Breast epithelium (tissue), 4 donors: ENCODE measurements at regions not wholly inside any gene's neighbourhood (a gene's known extent, or its start where the extent isn't known, plus 50 kb on each side); places are given as distances from the start of the nearest gene placed in this dataset.

Source experiments
- DNase-seq, 2 donors: peaks; one replicate each; pipeline ENCODE4 v3.0.0-alpha.2; 2019; ENCODE audit warnings: low spot score in 2 of 2
- H3K27ac ChIP-seq, 2 donors: fragments of 200-600 bp; sonication (generic) in 1 of 2; one replicate each; pipeline ENCODE4 v1.5.1; 2016 to 2019; ENCODE audit warnings: mild to moderate bottlenecking in 1 of 2
- H3K27me3 ChIP-seq, 2 donors: fragments of 200-600 bp; sonication (generic) in 1 of 2; one replicate each; pipeline versions ENCODE4 v1.5.1 to v1.6.0; 2017 to 2019; ENCODE audit warnings: control low read depth in 1 of 2, mild to moderate bottlenecking in 1 of 2
- H3K36me3 ChIP-seq: fragments of 200-600 bp; one replicate; pipeline ENCODE4 v1.5.1; 2019
- H3K4me1 ChIP-seq, 2 donors: fragments of 200-600 bp; sonication (generic); one replicate each; pipeline ENCODE4 v1.5.1; 2016 to 2019; ENCODE audit warnings: control low read depth in 1 of 2
- H3K4me3 ChIP-seq, 3 donors: fragments of 200-600 bp; sonication (generic); 1 replicate in 2 of 3; 2 replicates in 1 of 3; pipeline ENCODE4 v1.5.1; 2016 to 2019; ENCODE audit warnings: mild to moderate bottlenecking in 3 of 3, moderate library complexity in 2 of 3
- H3K9me3 ChIP-seq, 2 donors: fragments of 200-600 bp; sonication (generic) in 1 of 2; one replicate each; pipeline ENCODE4 v1.5.1; 2016 to 2019; ENCODE audit warnings: control low read depth in 1 of 2
- CTCF ChIP-seq, 3 donors: fragments of 450-650 bp; IDR thresholded peaks; one replicate each; pipeline ENCODE4 v1.5.1; 2016 to 2017; ENCODE audit warnings: antibody characterized with exemption in 3 of 3, mild to moderate bottlenecking in 3 of 3, moderate library complexity in 3 of 3
- POLR2A ChIP-seq: fragments of 450-650 bp; IDR thresholded peaks from one replicate; pipeline ENCODE4 v1.6.1; 2016; ENCODE audit warnings: antibody characterized with exemption, mild to moderate bottlenecking, moderate library complexity
- POLR2AphosphoS5 ChIP-seq, 3 donors: sonication (generic); formaldehyde crosslinking; IDR thresholded peaks; one replicate each; pipeline ENCODE4 v1.6.1; 2017; ENCODE audit warnings: antibody characterized with exemption in 3 of 3
- intact Hi-C: fragments of 100-400 bp; cut with DNase I; formaldehyde crosslinking; loops from one replicate; pipeline ENCODE4 v1.15.1; 2023; ENCODE audit warnings: low total_unique reads

- no peak overlapping the region for H3K4me3 ChIP-seq
- intact Hi-C loops: no loop called here
- no peak overlapping the region for H3K27ac ChIP-seq
- no peaks in the 10 kb centered on the region for H3K36me3 ChIP-seq
- no peak for DNase-seq
- H3K4me1 ChIP-seq: no peaks in the 10 kb centered on the region
- no peaks in the 10 kb centered on the region for H3K9me3 ChIP-seq
- no peak for TF ChIP-seq CTCF (IDR thresholded peaks at IDR 0.05)
- TF ChIP-seq POLR2A: no peak
- H3K27me3 ChIP-seq: no peaks in the 10 kb centered on the region
Observed at GRCh38 chr3:117886147-117886546, 1148.5 kb downstream of the IGSF11 start.

GRCh38 chr3:117887031-117887430, 1147.6 kb downstream of the IGSF11 start:
- intact Hi-C loops: no loop called here
- no peak overlapping the region for H3K27ac ChIP-seq
- no peaks in the 10 kb centered on the region for H3K9me3 ChIP-seq
- no peak for DNase-seq
- no peaks in the 10 kb centered on the region for H3K36me3 ChIP-seq
- no peak overlapping the region for H3K4me3 ChIP-seq
- TF ChIP-seq CTCF (IDR thresholded peaks at IDR 0.05) (no peak), POLR2AphosphoS5 (IDR thresholded peaks at IDR 0.05) (no peak), POLR2A (no peak)
- H3K27me3 ChIP-seq: no peaks in the 10 kb centered on the region
- H3K4me1 ChIP-seq: no peaks in the 10 kb centered on the region

- Histone ChIP-seq H3K9me3 (no peaks in the 10 kb centered on the region), H3K4me3 (no peak overlapping the region), H3K27me3 (no peaks in the 10 kb centered on the region), H3K27ac (no peak overlapping the region), H3K4me1 (no peaks in the 10 kb centered on the region), H3K36me3 (no peaks in the 10 kb centered on the region)
- TF ChIP-seq POLR2A: no peak
- no peak for TF ChIP-seq CTCF (IDR thresholded peaks at IDR 0.05)
- no peak for TF ChIP-seq POLR2AphosphoS5 (IDR thresholded peaks at IDR 0.05)
- intact Hi-C loops: no loop called here
- no peak for DNase-seq
Observed at GRCh38 chr3:117887901-117888300, 1146.7 kb downstream of the IGSF11 start.

GRCh38 chr3:117892431-117892841, 1142.2 kb downstream of the IGSF11 start:
- TF ChIP-seq CTCF (IDR thresholded peaks at IDR 0.05): no peak
- no peak for TF ChIP-seq POLR2A
- Histone ChIP-seq H3K4me3 (no peak overlapping the region), H3K9me3 (peaks cover 0 to 8% of the 10 kb centered on the region in 2 donors), H3K27me3 (no peaks in the 10 kb centered on the region), H3K27ac (no peak overlapping the region), H3K4me1 (no peaks in the 10 kb centered on the region), H3K36me3 (no peaks in the 10 kb centered on the region)
- intact Hi-C loops: no loop called here
- no peak for DNase-seq

GRCh38 chr3:117893001-117893400, 1141.6 kb downstream of the IGSF11 start:
- Histone ChIP-seq H3K27ac (no peak overlapping the region), H3K27me3 (no peaks in the 10 kb centered on the region), H3K4me1 (no peaks in the 10 kb centered on the region), H3K9me3 (peaks cover 0 to 12% of the 10 kb centered on the region in 2 donors), H3K4me3 (no peak overlapping the region), H3K36me3 (no peaks in the 10 kb centered on the region)
- DNase-seq: no peak
- intact Hi-C loops: no loop called here
- TF ChIP-seq CTCF (IDR thresholded peaks at IDR 0.05) (no peak), POLR2A (no peak), POLR2AphosphoS5 (IDR thresholded peaks at IDR 0.05) (no peak)
